ENCODE measurements at regions not wholly inside any gene's neighbourhood (a gene's known extent, or its start where the extent isn't known, plus 50 kb on each side); places are given as distances from the start of the nearest gene placed in this dataset.

DNA sequence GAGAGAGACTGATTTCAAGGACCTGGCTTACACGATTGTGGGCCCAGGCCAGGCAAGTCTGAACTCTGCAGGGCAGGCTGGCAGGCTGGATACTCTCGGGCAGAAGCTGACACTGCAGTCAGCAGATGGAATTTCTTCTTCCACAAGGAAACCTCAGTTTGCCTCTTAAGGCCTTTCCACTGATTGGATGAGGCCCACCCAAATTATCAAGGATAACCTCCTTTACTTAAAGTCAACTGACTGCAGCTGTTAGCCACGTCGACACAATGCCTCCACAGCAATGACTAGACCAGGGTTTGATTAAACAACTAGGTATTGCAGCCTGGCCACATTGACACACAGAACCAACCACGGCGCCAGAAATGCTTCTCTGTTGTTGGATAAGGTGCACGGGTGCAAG is 130.5 kb downstream of the PSMG1 start:
- DNase-seq: no peak

- DNase-seq: no peak
Measured at GRCh38 chr21:39051588-39051949, 131.7 kb downstream of the PSMG1 start.

- no peak for DNase-seq
Measured at GRCh38 chr21:39050841-39051587, 132.2 kb downstream of the PSMG1 start.

DNA sequence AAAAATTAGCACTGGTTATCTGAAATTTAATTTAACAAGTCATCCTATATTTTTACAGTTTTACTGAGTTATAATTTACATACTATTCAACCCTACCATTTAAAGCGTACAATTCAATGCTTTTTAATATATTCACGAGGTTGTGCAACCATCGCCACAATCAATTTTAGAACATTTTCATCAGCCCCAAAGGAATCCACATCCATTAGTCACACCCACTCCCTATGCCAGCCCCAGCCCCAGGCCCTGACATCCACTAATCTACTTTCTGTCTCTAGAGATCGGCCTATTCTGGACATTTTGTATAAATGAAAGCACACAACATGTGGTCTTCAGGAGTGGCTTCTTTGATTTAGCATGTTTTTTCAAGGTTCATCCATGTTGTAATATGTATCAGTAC is 134.7 kb downstream of the PSMG1 start:
- DNase-seq: no peak

DNA sequence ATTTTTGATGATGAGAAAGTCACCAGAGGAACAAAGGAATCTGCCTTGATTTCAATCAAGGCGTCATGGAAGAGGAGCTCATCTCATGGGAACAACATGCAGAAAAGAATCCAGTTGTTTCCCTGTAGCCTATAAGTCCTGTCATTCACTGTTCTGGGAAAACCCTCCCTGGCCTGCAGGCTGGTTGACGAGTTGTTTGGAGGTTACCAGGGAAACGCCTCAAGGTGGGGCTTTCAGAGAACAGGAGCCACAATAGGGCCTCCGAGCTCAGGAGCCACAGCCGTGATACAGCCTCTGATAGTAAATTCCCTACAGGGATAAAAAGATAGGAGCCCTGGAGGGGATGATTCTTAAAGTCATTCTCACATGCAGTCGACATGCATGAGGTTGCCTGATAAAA is 135.2 kb downstream of the PSMG1 start:
- DNase-seq: no peak

DNA sequence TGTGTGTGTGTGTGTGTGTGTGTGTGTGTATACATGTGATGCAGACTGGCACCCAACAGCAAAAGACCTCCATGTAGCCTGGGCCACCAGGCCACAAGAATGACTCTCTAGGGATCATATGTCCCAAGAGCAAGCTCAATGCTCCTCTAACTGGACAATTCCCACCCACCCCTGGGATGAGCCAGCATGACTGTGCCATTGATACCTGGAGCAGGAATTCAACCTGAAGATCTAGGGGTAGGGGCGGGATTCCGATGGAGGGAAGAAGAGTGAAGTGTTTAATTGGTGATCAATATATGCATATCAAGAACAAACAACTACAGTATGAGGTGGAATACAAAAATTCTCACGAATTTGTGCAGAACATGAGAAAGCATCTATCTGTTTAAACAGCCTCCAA is 136.2 kb downstream of the PSMG1 start:
- no peak for DNase-seq

- no peak for DNase-seq
Measured at GRCh38 chr21:39046236-39046916, 136.9 kb downstream of the PSMG1 start.

GRCh38 chr21:39041816-39042215 is 141.4 kb downstream of the PSMG1 start:
- no peak for DNase-seq

GRCh38 chr21:39040494-39041110 is 142.6 kb downstream of the PSMG1 start:
- DNase-seq: no peak

DNA sequence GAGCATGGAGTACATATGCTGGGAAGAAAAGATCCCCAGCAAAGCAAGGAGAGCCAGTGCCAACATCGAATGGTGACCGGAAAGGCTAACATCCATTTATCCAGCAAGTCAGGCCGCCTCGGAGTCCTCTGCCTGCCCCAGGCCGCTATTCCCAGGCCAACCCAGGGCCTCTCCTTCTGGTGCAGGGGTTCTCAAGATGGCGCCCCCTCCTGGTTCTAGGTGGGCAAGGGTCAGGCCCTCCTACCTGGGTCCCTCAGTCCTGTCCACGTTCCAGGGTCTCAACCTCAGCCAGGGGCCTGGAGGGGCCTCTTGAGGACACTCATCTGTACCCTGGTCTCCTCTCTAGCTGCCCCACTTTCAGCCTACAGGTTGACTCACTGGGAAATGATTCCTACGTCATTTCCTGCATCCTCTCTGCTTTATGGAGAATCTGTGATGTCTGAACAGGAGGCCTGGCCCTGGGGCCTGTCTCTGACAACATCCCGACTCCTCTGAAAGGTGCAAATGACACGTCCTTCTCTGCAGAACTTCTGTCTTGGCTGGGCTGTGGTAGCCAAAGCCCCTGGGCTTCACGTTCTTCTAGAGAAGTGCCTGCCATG is 145.3 kb downstream of the PSMG1 start:
- DNase-seq: peak; percentile 2 to 6

DNA sequence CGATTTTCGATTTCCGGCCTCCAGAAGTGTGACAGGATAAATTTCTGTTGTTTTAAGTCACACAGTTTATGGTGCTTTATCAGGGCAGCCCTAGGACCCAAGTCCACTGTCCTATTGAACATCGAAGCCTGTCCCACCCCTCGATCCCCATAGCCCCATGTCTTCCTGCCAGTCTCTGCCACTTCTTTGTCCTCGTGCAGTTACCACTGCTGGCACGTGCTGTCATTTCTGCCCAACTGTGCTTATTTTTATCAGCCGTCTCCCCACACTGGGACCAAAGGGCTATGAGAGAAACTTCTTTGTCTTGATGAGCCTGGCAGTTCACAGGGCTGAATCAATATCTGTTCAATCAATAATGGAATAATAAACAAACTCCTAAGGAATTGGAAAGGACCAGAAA is 146.7 kb downstream of the PSMG1 start:
- no peak for DNase-seq

DNA sequence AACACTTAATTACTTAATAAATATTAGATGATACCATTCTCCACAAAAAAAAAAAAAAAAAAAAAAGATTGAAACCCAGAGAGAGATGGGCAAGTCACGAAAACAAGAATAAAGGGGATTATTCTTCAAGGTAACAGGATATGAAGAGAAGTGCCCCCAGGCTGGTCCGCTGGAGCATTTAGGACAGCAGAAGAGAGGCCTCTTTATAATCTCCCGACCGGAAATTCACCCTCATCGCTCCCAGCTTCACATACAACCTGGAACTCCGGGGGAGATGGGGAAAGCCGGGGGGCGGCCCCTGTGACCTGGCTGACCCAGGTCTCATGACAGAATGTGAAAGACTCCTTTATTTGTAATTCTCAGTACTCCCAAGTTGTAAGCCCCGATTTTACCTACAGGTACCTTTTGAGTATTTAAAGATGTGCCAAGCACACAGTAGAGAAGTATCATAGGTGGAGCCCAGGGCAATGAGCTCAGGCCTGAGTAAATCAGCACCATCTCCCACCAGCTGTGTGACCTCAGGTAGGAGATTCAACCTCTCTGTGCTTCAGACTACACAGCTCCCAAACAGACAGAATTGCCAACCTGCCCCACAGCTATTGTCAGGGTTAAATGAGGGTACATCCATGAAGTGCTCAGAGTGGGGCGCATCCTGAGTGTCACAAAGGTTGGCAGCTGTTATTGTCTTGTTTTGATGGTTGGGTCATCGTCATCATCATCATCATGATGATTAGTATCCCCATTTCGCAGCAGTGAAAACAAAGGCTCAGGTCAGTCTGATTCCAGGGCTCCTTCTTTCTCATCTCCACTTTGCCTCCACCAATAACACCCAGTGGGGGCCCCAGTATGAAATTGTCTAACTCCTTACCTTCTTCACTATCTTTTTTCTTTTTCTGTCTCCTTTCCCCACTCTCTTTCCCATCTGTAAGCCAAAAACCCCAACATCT is 148.4 kb downstream of the PSMG1 start:
- no peak for DNase-seq

DNA sequence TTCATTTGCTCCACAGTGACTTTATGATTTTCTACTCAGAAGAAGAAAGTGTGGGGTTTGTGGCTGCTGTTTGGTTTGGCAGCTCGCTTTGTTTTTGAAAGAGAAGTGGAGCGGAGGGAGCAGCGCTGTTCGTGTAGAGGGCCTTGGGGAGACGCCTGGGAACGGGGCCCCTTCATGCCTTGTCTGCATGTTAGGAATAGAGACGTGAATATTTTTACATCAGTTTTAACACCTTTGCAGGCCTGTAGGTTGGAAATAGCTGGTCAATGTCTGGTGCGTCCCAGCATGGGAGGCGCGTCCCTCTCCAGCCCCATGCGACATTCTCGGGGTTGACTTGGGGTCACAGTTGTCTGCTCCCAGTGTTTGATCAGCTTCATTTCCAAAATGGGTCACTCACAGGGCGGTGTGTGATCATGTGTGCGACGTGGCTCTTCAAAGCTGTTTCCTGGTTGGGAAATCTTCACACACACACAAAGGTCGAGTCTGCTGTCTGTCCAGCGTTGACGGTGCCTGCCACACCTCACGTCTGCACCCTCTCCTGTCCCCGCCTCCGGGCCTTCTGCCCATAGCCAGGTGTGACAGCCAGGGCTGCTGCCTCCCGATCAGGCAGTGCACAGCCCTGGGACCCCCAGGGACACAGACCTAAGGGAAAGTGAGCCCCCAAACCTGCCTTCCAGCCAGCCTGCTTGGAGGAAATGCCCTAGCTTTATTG is 149.2 kb downstream of the PSMG1 start:
- DNase-seq: no peak

DNA sequence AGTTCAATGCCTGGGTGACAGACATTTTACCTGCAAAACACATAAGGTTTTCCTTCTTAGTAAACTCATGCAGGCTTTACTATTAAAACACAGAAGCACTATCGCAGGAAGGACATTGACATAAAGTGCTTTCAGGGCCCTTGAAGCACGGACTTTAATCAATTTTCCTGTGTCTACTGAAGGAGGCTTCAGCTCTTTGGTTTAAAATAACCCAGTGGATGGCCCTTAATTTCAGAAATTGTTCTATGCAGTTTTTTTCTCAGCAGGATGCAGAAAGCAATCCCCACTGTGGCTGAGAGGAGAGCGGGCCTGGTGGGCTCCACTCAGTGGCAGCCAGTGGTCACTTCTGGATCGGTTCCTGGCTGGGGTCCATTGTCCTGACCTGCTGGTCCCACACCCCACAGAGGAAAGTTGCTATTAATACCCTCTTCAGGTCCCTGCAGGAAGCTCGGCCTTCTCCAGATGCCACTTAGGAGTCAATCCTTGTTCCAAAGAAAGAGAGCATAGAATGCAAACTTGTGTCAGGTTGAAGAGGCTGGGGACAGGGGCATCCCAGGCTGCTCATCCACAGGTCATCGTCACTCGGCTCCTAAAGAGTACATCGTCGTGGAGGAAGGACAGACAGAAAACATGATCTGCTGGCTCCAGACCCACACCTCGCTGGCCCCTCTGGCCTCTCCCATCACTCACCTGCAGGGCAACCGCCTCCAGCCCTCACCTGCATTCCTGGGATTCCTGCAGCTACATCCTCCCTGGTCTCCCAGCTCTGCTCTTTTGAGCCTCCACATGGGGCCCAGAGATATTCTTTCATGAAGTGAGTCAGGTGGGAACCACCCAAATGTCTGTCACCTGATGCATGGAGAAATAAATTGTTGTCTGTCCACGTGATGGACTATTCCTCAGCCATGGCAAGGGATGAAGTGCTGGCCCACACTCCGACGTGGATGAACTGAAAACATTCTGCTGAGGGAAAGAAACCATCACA is 153.1 kb downstream of the PSMG1 start:
- DNase-seq: no peak

DNA sequence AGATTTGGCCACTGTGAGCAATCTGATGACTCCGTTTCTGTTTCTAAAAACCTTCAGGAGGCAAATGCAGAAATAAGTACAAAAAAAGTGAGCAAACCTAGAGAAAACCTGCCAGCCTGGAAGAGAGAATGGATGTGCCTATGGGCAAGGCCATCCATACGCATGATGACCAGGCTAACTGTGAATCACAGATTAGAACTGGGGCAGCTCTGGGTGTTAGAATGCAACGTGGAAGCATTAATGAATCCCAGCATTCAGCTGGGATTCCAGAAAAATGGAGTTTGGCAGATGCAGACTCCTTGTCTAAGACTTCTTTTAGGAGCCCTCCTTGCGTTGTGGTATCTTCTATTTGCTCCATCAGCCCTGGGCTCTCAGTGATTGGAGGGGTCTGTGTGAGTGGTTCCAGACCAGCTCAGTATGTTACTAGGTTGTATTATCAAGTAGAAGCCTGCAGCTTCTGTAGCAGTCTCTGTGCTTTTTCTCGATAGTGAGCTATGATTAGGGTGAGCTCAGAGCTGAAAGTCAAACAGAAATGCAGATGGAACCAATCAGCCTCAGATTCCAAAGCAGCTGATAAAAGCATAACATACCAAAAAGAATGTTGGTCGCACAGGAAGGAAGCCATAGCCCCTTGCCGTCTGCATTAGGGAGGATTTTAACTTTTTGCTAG is 154.0 kb downstream of the PSMG1 start:
- DNase-seq: no peak

DNA sequence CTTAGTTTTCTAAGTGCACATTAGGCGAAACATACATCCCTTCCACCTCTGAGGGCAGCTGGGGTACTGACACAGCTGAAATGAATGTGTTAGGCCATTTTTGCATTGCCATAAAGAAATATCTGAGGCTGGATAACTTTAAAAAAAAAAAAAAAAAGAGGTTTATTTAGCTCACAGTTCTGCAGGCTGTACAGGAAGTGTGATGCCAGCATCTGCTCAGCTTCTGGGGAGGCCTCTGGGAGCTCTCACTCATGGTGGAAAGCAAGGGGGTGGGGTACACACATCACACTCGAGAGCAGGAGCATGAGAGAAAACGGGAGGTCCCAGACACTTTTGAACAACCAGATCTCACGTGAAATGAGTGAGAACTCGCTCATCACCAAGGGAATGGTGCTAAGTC is 158.1 kb downstream of the PSMG1 start:
- no peak for DNase-seq

GRCh38 chr21:39024538-39024937 is 158.7 kb downstream of the PSMG1 start:
- DNase-seq: no peak

GRCh38 chr21:39022863-39023693 is 160.2 kb downstream of the PSMG1 start:
- DNase-seq: no peak

GRCh38 chr21:39022466-39022862 is 160.8 kb downstream of the PSMG1 start:
- DNase-seq: no peak

All from activated CD4-positive, alpha-beta T cell treated with anti-CD3 and anti-CD28 coated beads, Interleukin-2, amount 50 U/mL, for 48 hours (primary cell).